ENCODE measurements at regions not wholly inside any gene's neighbourhood (a gene's known extent, or its start where the extent isn't known, plus 50 kb on each side); places are given as distances from the start of the nearest gene placed in this dataset.

DNA sequence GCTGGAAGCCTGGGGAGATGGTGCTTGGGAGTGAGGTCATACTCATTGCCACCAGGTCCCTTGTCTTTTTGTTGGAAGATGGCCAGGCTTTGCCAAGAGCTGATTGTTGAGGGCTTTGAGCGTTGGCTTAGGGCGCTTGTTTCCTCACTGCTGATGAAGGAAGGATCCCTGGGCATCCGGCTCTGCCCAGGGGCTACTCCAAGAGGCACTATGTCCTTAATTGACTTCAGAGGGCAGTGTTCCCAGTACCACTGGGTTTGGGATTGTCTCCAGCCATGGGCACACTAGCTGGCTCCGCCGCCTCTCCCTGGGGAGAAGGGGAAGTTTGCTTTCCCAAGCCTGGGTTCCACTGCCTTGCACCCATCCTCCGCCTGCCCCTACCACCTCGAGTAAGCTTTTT, 57.2 kb upstream of the RGMA start:
- H3K27ac ChIP-seq (replicated peaks) = no peak overlapping the region
- no peak overlapping the region for H3K4me3 ChIP-seq (replicated peaks; ENCODE audit: insufficient read depth, low read length)
- H3K27me3 ChIP-seq (ENCODE audit: insufficient read depth, poor library complexity, severe bottlenecking) = no peaks in the 10 kb centered on the region
- TF ChIP-seq GABPA (IDR thresholded peaks at IDR 0.05; ENCODE audit: low read depth) (no peak), POLR2AphosphoS5 (IDR thresholded peaks at IDR 0.05; ENCODE audit: low read depth) (no peak), SPI1 (IDR thresholded peaks at IDR 0.05; ENCODE audit: borderline replicate concordance, low read depth) (no peak)
- TF ChIP-seq, protein P1, sequence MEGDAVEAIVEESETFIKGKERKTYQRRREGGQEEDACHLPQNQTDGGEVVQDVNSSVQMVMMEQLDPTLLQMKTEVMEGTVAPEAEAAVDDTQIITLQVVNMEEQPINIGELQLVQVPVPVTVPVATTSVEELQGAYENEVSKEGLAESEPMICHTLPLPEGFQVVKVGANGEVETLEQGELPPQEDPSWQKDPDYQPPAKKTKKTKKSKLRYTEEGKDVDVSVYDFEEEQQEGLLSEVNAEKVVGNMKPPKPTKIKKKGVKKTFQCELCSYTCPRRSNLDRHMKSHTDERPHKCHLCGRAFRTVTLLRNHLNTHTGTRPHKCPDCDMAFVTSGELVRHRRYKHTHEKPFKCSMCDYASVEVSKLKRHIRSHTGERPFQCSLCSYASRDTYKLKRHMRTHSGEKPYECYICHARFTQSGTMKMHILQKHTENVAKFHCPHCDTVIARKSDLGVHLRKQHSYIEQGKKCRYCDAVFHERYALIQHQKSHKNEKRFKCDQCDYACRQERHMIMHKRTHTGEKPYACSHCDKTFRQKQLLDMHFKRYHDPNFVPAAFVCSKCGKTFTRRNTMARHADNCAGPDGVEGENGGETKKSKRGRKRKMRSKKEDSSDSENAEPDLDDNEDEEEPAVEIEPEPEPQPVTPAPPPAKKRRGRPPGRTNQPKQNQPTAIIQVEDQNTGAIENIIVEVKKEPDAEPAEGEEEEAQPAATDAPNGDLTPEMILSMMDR (IDR thresholded peaks at IDR 0.05; ENCODE audit: insufficient read depth, low read length) = no peak
- TF ChIP-seq, protein P2, sequence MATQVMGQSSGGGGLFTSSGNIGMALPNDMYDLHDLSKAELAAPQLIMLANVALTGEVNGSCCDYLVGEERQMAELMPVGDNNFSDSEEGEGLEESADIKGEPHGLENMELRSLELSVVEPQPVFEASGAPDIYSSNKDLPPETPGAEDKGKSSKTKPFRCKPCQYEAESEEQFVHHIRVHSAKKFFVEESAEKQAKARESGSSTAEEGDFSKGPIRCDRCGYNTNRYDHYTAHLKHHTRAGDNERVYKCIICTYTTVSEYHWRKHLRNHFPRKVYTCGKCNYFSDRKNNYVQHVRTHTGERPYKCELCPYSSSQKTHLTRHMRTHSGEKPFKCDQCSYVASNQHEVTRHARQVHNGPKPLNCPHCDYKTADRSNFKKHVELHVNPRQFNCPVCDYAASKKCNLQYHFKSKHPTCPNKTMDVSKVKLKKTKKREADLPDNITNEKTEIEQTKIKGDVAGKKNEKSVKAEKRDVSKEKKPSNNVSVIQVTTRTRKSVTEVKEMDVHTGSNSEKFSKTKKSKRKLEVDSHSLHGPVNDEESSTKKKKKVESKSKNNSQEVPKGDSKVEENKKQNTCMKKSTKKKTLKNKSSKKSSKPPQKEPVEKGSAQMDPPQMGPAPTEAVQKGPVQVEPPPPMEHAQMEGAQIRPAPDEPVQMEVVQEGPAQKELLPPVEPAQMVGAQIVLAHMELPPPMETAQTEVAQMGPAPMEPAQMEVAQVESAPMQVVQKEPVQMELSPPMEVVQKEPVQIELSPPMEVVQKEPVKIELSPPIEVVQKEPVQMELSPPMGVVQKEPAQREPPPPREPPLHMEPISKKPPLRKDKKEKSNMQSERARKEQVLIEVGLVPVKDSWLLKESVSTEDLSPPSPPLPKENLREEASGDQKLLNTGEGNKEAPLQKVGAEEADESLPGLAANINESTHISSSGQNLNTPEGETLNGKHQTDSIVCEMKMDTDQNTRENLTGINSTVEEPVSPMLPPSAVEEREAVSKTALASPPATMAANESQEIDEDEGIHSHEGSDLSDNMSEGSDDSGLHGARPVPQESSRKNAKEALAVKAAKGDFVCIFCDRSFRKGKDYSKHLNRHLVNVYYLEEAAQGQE (IDR thresholded peaks at IDR 0.05; ENCODE audit: insufficient replicate concordance, low read depth) = no peak
- no peak for DNase-seq (ENCODE audit: low read depth in 1 of 2, low spot score in 1 of 2)

DNA sequence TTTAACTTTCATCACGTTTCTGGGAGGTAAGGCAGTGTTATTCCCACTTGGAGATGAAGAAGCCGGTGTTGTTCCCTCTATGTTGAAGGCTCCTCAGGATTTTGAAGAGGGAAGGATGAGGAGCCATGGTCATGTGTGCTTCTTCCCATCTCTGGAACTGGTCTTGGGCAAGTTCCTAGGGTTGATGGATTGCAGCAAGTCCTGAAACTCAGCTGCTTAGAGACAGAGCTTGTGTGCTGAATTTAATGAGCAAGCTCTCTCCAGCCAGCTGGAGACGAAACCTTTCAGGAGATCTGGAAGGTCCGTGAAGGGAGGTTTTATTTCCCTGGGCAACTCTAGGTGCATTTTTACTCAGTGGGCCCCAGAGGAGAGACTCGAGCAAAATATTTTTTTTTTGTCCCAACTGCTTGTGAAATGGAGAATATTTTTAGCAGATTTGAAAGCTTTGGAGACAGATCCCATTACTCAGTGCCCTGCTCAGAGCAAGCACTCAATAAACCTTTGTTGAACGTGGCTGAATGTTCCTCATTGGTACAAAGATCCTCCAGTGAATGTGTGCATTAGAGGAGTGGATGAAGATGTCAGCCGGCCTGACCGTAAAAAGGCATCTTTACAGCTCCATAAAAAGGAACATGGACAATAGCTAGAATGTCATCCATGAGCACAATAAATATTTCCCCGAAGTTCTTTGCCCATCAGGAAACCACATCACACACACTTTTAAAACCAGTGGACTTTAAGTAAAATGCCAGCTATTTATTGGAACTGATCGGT, 55.6 kb upstream of the RGMA start:
- H3K27ac ChIP-seq (replicated peaks) = no peak overlapping the region
- TF ChIP-seq POLR2AphosphoS5 (IDR thresholded peaks at IDR 0.05; ENCODE audit: low read depth) (no peak), GABPA (IDR thresholded peaks at IDR 0.05; ENCODE audit: low read depth) (no peak), SPI1 (IDR thresholded peaks at IDR 0.05; ENCODE audit: borderline replicate concordance, low read depth) (no peak)
- TF ChIP-seq, protein P1 (IDR thresholded peaks at IDR 0.05; ENCODE audit: insufficient read depth, low read length) = no peak
- TF ChIP-seq, protein P2 (IDR thresholded peaks at IDR 0.05; ENCODE audit: insufficient replicate concordance, low read depth) = no peak
- no peak overlapping the region for H3K4me3 ChIP-seq (replicated peaks; ENCODE audit: insufficient read depth, low read length)
- no peaks in the 10 kb centered on the region for H3K27me3 ChIP-seq (ENCODE audit: insufficient read depth, poor library complexity, severe bottlenecking)
- no peak for DNase-seq (ENCODE audit: low read depth in 1 of 2, low spot score in 1 of 2)

DNA sequence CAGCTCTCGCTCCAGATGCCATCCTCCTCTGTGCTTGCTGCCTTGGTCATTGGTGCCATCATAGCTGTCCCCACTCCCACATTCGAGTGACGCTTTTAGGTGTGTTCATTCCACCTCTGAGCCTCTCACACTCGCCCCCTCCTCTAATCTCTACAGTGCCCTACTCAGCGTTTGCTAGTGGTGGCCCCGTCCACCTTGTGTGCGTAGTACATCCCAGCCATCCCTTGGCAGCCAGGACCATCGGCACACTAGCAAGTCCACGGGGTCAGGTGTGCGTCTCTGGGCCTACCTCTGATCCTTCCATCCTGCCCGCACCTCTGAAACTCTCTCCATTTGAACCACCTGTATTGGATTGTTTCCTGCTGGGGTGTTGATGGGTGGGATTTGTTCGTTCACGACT, 54.2 kb upstream of the RGMA start:
- TF ChIP-seq, protein P2 (IDR thresholded peaks at IDR 0.05; ENCODE audit: insufficient replicate concordance, low read depth) = no peak
- H3K27me3 ChIP-seq (ENCODE audit: insufficient read depth, poor library complexity, severe bottlenecking) = no peaks in the 10 kb centered on the region
- H3K27ac ChIP-seq (replicated peaks) = no peak overlapping the region
- DNase-seq (ENCODE audit: low read depth in 1 of 2, low spot score in 1 of 2) = no peak
- H3K4me3 ChIP-seq (replicated peaks; ENCODE audit: insufficient read depth, low read length) = no peak overlapping the region

All from HL-60 (cell line).